Fibroblast of the aortic adventitia (primary cell): ENCODE measurements at regions not wholly inside any gene's neighbourhood (a gene's known extent, or its start where the extent isn't known, plus 50 kb on each side); places are given as distances from the start of the nearest gene placed in this dataset.
"Not testable (repeated sequence)": the region's sequence is repeated elsewhere in the genome, so short reads cannot be mapped to it uniquely, and the experiment has no call there.

Experiments
- DNase-seq: peaks from one replicate; pipeline ENCODE4 v3.0.0-alpha.2; 2010; ENCODE audit warnings: low read depth
- H3K4me3 ChIP-seq: 2 replicates; pipeline ENCODE4 v1.5.1; 2011; ENCODE audit warnings: low read depth, mild to moderate bottlenecking, control low read depth, low read length, moderate library complexity
- TF ChIP-seq, protein P1 (sequence below): IDR thresholded peaks from 2 replicates; pipeline ENCODE4 v1.5.1; 2011; ENCODE audit warnings: mild to moderate bottlenecking, low read length, control low read depth, inconsistent platforms; ENCODE audit not compliant: insufficient read depth

- no peak for DNase-seq
- H3K4me3 ChIP-seq, result no peak overlapping the region
- TF ChIP-seq, protein P1, sequence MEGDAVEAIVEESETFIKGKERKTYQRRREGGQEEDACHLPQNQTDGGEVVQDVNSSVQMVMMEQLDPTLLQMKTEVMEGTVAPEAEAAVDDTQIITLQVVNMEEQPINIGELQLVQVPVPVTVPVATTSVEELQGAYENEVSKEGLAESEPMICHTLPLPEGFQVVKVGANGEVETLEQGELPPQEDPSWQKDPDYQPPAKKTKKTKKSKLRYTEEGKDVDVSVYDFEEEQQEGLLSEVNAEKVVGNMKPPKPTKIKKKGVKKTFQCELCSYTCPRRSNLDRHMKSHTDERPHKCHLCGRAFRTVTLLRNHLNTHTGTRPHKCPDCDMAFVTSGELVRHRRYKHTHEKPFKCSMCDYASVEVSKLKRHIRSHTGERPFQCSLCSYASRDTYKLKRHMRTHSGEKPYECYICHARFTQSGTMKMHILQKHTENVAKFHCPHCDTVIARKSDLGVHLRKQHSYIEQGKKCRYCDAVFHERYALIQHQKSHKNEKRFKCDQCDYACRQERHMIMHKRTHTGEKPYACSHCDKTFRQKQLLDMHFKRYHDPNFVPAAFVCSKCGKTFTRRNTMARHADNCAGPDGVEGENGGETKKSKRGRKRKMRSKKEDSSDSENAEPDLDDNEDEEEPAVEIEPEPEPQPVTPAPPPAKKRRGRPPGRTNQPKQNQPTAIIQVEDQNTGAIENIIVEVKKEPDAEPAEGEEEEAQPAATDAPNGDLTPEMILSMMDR, result no peak
These were observed 330.8 kb upstream of the DEFB112 start for GRCh38 chr6:50380406-50381098.

- TF ChIP-seq, protein P1, result no peak
- no peak overlapping the region for H3K4me3 ChIP-seq
- DNase-seq, result no peak
These were observed 331.3 kb upstream of the DEFB112 start for GRCh38 chr6:50381099-50381415.

DNA sequence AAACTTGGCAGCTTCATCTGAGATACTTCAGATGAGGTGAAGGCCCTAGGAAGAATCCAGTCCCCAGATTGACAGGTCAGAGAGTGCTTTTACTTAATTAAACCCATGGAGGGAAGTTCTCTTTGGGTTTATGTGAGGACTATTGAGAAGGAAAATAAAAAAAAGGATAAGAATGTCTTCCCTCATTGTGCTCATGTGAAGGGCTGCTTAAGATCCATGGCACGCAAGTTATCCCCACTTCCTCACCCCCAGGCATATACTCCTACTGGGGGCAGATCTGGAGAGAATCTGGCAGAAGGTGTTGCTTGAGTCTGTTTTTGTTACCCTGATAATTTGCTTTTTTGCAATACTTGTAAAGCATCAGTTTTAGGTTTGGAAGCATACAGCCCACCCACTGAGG, 322.9 kb upstream of the TFAP2D start:
- DNase-seq, result no peak
- TF ChIP-seq, protein P1, result no peak
- no peak overlapping the region for H3K4me3 ChIP-seq

DNA sequence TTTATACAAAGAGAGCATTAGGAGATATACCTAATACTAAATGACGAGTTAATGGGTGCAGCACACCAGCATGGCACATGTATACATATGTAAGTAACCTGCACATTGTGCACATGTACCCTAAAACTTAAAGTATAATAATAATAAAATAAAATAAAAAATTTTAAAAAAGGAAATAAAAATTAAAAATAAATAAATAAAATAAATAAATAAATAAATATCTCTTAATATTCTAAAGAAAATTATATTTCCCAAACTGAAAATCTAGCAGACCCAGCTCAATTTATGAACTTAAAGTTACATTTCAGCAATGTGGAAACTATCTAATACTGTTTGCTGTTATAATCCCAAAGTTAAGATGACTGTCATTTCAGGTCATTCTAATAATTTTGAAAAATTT, 319.2 kb upstream of the TFAP2D start:
- DNase-seq, H3K4me3 ChIP-seq: not testable (repeated sequence)

DNA sequence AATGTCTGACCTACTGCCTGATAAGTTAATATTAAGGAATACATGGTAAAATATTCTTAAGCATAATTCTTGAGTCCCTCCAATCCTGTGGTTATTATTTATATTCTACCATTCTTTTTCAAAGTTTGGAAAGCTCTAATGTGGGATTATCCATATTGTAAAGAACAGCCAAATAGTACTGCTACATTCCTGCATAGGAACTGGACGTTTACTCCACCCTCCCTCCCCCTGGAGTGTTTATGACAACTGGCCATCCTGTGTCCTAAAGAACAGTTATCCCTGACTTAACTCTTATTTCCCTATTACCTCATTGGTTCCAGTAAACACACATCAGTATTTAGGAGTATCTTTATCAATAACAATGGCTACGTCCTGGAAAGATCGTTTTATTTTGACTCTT, 308.7 kb upstream of the TFAP2D start:
- TF ChIP-seq, protein P1, result no peak
- H3K4me3 ChIP-seq, result no peak overlapping the region
- DNase-seq, result no peak

GRCh38 chr6:50410579-50410978, 302.7 kb upstream of the TFAP2D start:
- TF ChIP-seq, protein P1, result no peak
- H3K4me3 ChIP-seq, result no peak overlapping the region
- DNase-seq, result no peak

DNA sequence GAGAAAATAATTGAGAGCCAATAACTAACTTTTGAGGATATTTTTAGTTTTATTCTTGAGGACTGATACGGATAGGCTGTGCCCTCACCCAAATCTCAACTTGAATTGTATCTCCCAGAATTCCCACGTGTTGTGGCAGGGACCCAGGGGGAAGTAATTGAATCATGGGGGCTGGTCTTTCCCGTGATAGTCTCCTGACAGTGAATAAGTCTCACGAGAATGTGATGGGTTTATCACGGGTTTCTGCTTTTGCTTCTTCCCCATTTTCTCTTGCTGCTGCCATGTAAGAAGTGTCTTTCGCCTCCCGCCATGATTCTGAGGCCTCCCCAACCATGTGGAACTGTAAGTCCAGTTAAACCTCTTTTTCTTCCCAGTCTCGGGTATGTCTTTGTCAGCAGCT, 292.3 kb upstream of the TFAP2D start:
- not testable (repeated sequence) for DNase-seq, H3K4me3 ChIP-seq

DNA sequence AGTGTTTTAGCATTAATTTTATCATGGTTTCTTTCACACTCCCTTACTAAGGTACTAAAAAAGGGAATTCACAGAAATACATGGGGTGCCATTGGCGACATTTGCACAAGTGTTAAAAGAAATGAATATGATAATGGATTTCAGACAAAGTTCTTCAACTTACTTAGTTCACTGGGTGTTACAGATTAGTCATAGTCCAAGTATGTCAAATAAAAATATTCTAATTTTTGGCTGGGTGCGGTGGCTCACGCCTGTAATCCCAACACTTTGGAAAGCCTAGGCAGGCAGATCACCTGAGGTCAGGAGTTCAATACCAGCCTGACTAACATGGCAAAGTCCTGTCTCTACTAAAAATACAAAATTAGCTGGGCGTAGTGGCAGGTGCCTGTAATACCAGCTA, 286.1 kb upstream of the TFAP2D start:
- TF ChIP-seq, protein P1, result no peak
- DNase-seq, result no peak
- no peak overlapping the region for H3K4me3 ChIP-seq
